ENCODE measurements at regions not wholly inside any gene's neighbourhood (a gene's known extent, or its start where the extent isn't known, plus 50 kb on each side); places are given as distances from the start of the nearest gene placed in this dataset.

GRCh38 chr2:368386-368785 is 80.5 kb upstream of the ALKAL2 start:
- no peak overlapping the region for H3K4me3 ChIP-seq
- H3K4me2 ChIP-seq (ENCODE audit: control insufficient read depth, insufficient read depth), result no peak overlapping the region
- no peak overlapping the region for H2AFZ ChIP-seq (ENCODE audit: control insufficient read depth, low read depth, low read length)
- no peaks in the 10 kb centered on the region for H3K79me2 ChIP-seq (ENCODE audit: control insufficient read depth, insufficient read depth, low read length)
- in situ Hi-C loops (cut with MboI), result no loop called here
- BruUV-seq (replicated peaks), result no TSS peak
- H3K9me3 ChIP-seq (replicated peaks; ENCODE audit: control insufficient read depth, insufficient read depth, low read length), result no peaks in the 10 kb centered on the region
- H3K4me1 ChIP-seq (ENCODE audit: control insufficient read depth, insufficient read depth, low read length), result no peaks in the 10 kb centered on the region
- ChIA-PET CTCF (no interaction called here), SMC1A (ENCODE audit: uncharacterized antibody, unreplicated experiment) (no interaction called here), RAD21 (ENCODE audit: unreplicated experiment) (no interaction called here), POLR2A (no interaction called here)
- FAIRE-seq, result no peak
- intact Hi-C loops (cut with micrococcal nuclease; ENCODE audit: unreplicated experiment), result no loop called here
- ATAC-seq, result no peak
- no peaks in the 10 kb centered on the region for H4K20me1 ChIP-seq (ENCODE audit: control insufficient read depth, insufficient read depth)
- no peaks in the 10 kb centered on the region for H3K36me3 ChIP-seq (ENCODE audit: control insufficient read depth in 2 of 2, insufficient read depth in 2 of 2, low read length in 1 of 2)
- DNase-seq (ENCODE audit: low read depth, low spot score), result no peak
- no peak overlapping the region for H3K9ac ChIP-seq (ENCODE audit: control insufficient read depth, insufficient read depth, low read length)
- no peak overlapping the region for H3K27ac ChIP-seq (ENCODE audit: control insufficient read depth, insufficient read depth)
- TF ChIP-seq MTA3 (IDR thresholded peaks at IDR 0.05; ENCODE audit: borderline replicate concordance, low read length) (no peak), ZNF687 (IDR thresholded peaks at IDR 0.05) (no peak), NFIC (IDR thresholded peaks at IDR 0.05; ENCODE audit: low read depth, low read length) (no peak), E2F4 (IDR thresholded peaks at IDR 0.05; ENCODE audit: low read depth, low read length) (no peak), TARDBP (IDR thresholded peaks at IDR 0.05; ENCODE audit: borderline replicate concordance) (no peak), HDGF (IDR thresholded peaks at IDR 0.05) (no peak), CTCF (IDR thresholded peaks at IDR 0.05 in 2 of 3, conservative IDR thresholded peaks at IDR 0.05 in 1 of 3; ENCODE audit: control insufficient read depth in 2 of 3, extremely low read depth in 1 of 3, insufficient read depth in 1 of 3, low read depth in 3 of 3, low read length in 3 of 3) (no peak), SP1 (IDR thresholded peaks at IDR 0.05; ENCODE audit: low read depth, low read length) (no peak), ZBED1 (IDR thresholded peaks at IDR 0.05; ENCODE audit: borderline replicate concordance) (no peak), JUND (IDR thresholded peaks at IDR 0.05; ENCODE audit: low read depth, low read length) (no peak), MEF2A (IDR thresholded peaks at IDR 0.05; ENCODE audit: insufficient read depth, low read depth, low read length) (no peak), POLR2AphosphoS5 (IDR thresholded peaks at IDR 0.05; ENCODE audit: low read length) (no peak), ATF3 (IDR thresholded peaks at IDR 0.05; ENCODE audit: borderline replicate concordance, extremely low read depth, low read depth, low read length) (no peak), BCLAF1 (IDR thresholded peaks at IDR 0.05) (no peak), SMC3 (IDR thresholded peaks at IDR 0.05; ENCODE audit: borderline replicate concordance, low read length) (no peak)
- H3K27me3 ChIP-seq (replicated peaks in 1 of 2; ENCODE audit: control insufficient read depth in 2 of 2, insufficient read depth in 2 of 2, low read length in 1 of 2), result no peaks in the 10 kb centered on the region; a peak in 1 of 4 replicates
- 3% methylated on average over 5 of the region's 5 CpGs for WGBS (ENCODE audit: insufficient coverage, insufficient replicate concordance, low lambda C conversion rate, missing lambda C conversion rate)

Data from GM12878 (cell line).